Nephron progenitor cell (in vitro differentiated cells): ENCODE measurements at regions not wholly inside any gene's neighbourhood (a gene's known extent, or its start where the extent isn't known, plus 50 kb on each side); places are given as distances from the start of the nearest gene placed in this dataset.

Experiments used
- DNase-seq: peaks from one replicate; pipeline ENCODE4 v3.0.0; 2021
- H3K27ac Mint-ChIP-seq: 2 replicates; pipeline ENCODE4 v1.8.0; 2021; ENCODE audit warnings: mild to moderate bottlenecking, moderate library complexity, mixed read lengths
- H3K27me3 Mint-ChIP-seq: 2 replicates; pipeline ENCODE4 v1.8.0; 2021; ENCODE audit warnings: mild to moderate bottlenecking, low read depth, mixed read lengths; ENCODE audit not compliant: poor library complexity
- H3K36me3 Mint-ChIP-seq: 2 replicates; pipeline ENCODE4 v1.8.0; 2021; ENCODE audit warnings: low read depth, mixed read lengths
- H3K4me1 Mint-ChIP-seq: 2 replicates; pipeline ENCODE4 v1.8.0; 2021; ENCODE audit warnings: mixed read lengths
- H3K4me3 Mint-ChIP-seq: 2 replicates; pipeline ENCODE4 v1.8.0; 2021; ENCODE audit warnings: mild to moderate bottlenecking, moderate library complexity, mixed read lengths
- H3K9me3 Mint-ChIP-seq: 2 replicates; pipeline ENCODE4 v1.8.0; 2021; ENCODE audit warnings: mild to moderate bottlenecking, moderate library complexity, mixed read lengths
- CTCF ChIP-seq: fragments of 200-600 bp; sonication (generic); IDR thresholded peaks from 2 replicates; pipeline ENCODE4 v1.5.0; 2021; ENCODE audit warnings: antibody characterized with exemption

DNA sequence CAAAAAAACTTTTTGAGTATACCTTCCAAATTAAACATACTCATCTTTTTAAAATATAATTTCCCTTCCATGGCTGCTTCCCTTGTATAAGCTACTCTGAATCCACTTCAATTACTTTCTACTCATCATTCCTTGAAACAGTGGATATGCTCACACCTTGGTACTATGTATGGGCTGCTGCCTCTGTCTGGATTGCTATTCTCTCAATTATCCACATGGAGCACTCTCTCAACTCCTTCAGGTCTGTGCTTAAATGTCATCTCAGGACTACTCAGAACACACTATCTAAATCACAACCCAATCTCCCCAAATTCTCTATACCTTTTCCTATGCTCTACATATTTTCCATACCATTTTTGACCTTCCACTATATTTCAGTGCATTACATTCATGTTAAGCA, 898.9 kb upstream of the EPHA5 start:
- H3K9me3 Mint-ChIP-seq, result no peaks in the 10 kb centered on the region
- TF ChIP-seq CTCF, result no peak
- H3K27ac Mint-ChIP-seq, result no peak overlapping the region
- peaks cover 9% of the 10 kb centered on the region for H3K27me3 Mint-ChIP-seq
- no peak overlapping the region for H3K4me3 Mint-ChIP-seq
- DNase-seq, result no peak
- H3K4me1 Mint-ChIP-seq, result no peaks in the 10 kb centered on the region
- no peaks in the 10 kb centered on the region for H3K36me3 Mint-ChIP-seq

DNA sequence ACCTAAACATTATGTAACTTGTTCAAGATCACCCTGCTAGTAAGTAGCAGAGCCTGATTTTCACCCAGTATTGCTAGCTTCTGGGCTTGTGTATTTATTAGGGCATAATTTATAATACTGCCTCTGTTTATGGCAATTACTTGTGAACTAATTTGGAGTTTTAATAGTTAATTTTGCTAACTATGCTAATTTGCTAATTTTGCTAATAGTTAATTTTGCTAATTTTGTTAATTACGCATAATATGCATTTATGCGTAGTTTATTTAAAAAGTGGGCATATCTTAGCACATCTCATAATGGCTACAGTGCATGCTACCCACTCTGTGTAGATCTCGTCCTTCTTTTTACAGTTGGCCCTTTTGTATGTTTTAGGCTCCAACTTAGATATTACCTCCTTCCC, 898.1 kb upstream of the EPHA5 start:
- DNase-seq, result no peak
- Mint-ChIP-seq H3K9me3 (no peaks in the 10 kb centered on the region), H3K4me1 (no peaks in the 10 kb centered on the region), H3K27ac (no peak overlapping the region), H3K4me3 (no peak overlapping the region), H3K36me3 (no peaks in the 10 kb centered on the region), H3K27me3 (peaks cover 9% of the 10 kb centered on the region)
- no peak for TF ChIP-seq CTCF

- Mint-ChIP-seq H3K27me3 (peaks cover 9% of the 10 kb centered on the region), H3K27ac (no peak overlapping the region), H3K36me3 (no peaks in the 10 kb centered on the region), H3K4me3 (no peak overlapping the region), H3K4me1 (no peaks in the 10 kb centered on the region), H3K9me3 (no peaks in the 10 kb centered on the region)
- no peak for TF ChIP-seq CTCF
- no peak for DNase-seq
Measured at GRCh38 chr4:66568001-66568400, 897.7 kb upstream of the EPHA5 start.

- Mint-ChIP-seq H3K27me3 (peaks cover 9% of the 10 kb centered on the region), H3K36me3 (no peaks in the 10 kb centered on the region), H3K4me3 (no peak overlapping the region), H3K27ac (no peak overlapping the region), H3K4me1 (no peaks in the 10 kb centered on the region), H3K9me3 (no peaks in the 10 kb centered on the region)
- TF ChIP-seq CTCF, result no peak
- no peak for DNase-seq
Measured at GRCh38 chr4:66567551-66567950, 897.3 kb upstream of the EPHA5 start.

- DNase-seq, result no peak
- Mint-ChIP-seq H3K4me3 (no peak overlapping the region), H3K36me3 (no peaks in the 10 kb centered on the region), H3K9me3 (no peaks in the 10 kb centered on the region), H3K27ac (no peak overlapping the region), H3K27me3 (peaks cover 9% of the 10 kb centered on the region), H3K4me1 (no peaks in the 10 kb centered on the region)
- TF ChIP-seq CTCF, result no peak
Measured at GRCh38 chr4:66565801-66566200, 895.5 kb upstream of the EPHA5 start.

- H3K4me3 Mint-ChIP-seq, result no peak overlapping the region
- no peak for TF ChIP-seq CTCF
- H3K9me3 Mint-ChIP-seq, result no peaks in the 10 kb centered on the region
- peak overlapping the region; percentile 43 for H3K27ac Mint-ChIP-seq
- no peaks in the 10 kb centered on the region for H3K36me3 Mint-ChIP-seq
- H3K27me3 Mint-ChIP-seq, result peaks cover 5% of the 10 kb centered on the region
- DNase-seq, result no peak
- no peaks in the 10 kb centered on the region for H3K4me1 Mint-ChIP-seq
Measured at GRCh38 chr4:66564901-66565651, 894.8 kb upstream of the EPHA5 start.
